Sigmoid colon (tissue), 4 donors: ENCODE measurements at regions not wholly inside any gene's neighbourhood (a gene's known extent, or its start where the extent isn't known, plus 50 kb on each side); places are given as distances from the start of the nearest gene placed in this dataset.

Experiments
- EP300 ChIP-seq, 4 donors: sonication (generic); formaldehyde crosslinking; IDR thresholded peaks; one replicate each; pipeline ENCODE4 v1.6.1; 2017; ENCODE audit warnings: antibody characterized with exemption in 4 of 4
- POLR2A ChIP-seq, 2 donors: fragments of 450-650 bp; IDR thresholded peaks; one replicate each; pipeline ENCODE4 v1.6.1; 2016; ENCODE audit warnings: antibody characterized with exemption in 2 of 2, mild to moderate bottlenecking in 2 of 2, moderate library complexity in 2 of 2
- POLR2AphosphoS5 ChIP-seq, 4 donors: sonication (generic); formaldehyde crosslinking; IDR thresholded peaks; one replicate each; pipeline ENCODE4 v1.6.1; 2017; ENCODE audit warnings: antibody characterized with exemption in 4 of 4
- TF ChIP-seq, protein P1 (sequence below), 4 experiments: fragments of 450-650 bp in 3 of 4; fragments of 200-600 bp in 1 of 4; IDR thresholded peaks; one replicate each; pipeline ENCODE4 v1.5.1; 2016 to 2019; ENCODE audit warnings: antibody characterized with exemption in 4 of 4, mild to moderate bottlenecking in 3 of 4, moderate library complexity in 2 of 4

DNA sequence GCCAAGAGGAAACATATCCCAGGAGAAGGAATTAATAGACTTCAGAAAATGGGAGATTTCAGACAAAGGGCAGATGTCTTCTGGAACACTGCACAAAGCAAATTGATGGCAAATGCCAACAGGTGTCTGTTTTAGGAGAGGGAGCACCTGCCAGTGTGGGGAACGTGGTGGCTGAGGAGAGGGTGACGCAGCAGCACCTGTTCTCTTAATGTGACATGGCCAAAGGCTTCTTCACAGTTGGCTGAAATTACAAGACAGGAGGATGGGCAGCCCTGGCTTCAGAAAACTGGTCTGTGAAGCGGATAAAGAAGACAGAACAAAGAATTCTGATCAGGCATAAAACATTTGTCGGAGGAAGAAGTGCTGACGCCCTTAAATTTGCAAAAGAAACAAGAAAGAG lies 178.7 kb upstream of the RUNX1 start:
- no peak for TF ChIP-seq POLR2A (IDR thresholded peaks at IDR 0.05)
- TF ChIP-seq, protein P1, sequence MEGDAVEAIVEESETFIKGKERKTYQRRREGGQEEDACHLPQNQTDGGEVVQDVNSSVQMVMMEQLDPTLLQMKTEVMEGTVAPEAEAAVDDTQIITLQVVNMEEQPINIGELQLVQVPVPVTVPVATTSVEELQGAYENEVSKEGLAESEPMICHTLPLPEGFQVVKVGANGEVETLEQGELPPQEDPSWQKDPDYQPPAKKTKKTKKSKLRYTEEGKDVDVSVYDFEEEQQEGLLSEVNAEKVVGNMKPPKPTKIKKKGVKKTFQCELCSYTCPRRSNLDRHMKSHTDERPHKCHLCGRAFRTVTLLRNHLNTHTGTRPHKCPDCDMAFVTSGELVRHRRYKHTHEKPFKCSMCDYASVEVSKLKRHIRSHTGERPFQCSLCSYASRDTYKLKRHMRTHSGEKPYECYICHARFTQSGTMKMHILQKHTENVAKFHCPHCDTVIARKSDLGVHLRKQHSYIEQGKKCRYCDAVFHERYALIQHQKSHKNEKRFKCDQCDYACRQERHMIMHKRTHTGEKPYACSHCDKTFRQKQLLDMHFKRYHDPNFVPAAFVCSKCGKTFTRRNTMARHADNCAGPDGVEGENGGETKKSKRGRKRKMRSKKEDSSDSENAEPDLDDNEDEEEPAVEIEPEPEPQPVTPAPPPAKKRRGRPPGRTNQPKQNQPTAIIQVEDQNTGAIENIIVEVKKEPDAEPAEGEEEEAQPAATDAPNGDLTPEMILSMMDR (IDR thresholded peaks at IDR 0.05), result no peak
- TF ChIP-seq POLR2AphosphoS5 (IDR thresholded peaks at IDR 0.05), result no peak
- TF ChIP-seq EP300 (IDR thresholded peaks at IDR 0.05), result no peak
